Daoy (cell line): ENCODE measurements at regions not wholly inside any gene's neighbourhood (a gene's known extent, or its start where the extent isn't known, plus 50 kb on each side); places are given as distances from the start of the nearest gene placed in this dataset.
"Not testable (repeated sequence)": the region's sequence is repeated elsewhere in the genome, so short reads cannot be mapped to it uniquely, and the experiment has no call there.

Experiments
- DNase-seq: peaks from one replicate; pipeline ENCODE4 v3.0.0-alpha.2; 2015; ENCODE audit warnings: low read depth

- DNase-seq: no peak
These were observed 52.5 kb upstream of the FBXO28 start for GRCh38 chr1:224061436-224061835.

- DNase-seq: no peak
These were observed 53.9 kb upstream of the FBXO28 start for GRCh38 chr1:224059897-224060427.

- DNase-seq: peak; percentile 67
These were observed 55.6 kb upstream of the FBXO28 start for GRCh38 chr1:224058303-224058702.

GRCh38 chr1:224057461-224058199 is 56.3 kb upstream of the FBXO28 start:
- no peak for DNase-seq

GRCh38 chr1:224054611-224055010 is 59.3 kb upstream of the FBXO28 start:
- no peak for DNase-seq

GRCh38 chr1:224054012-224054411 is 59.9 kb upstream of the FBXO28 start:
- DNase-seq: no peak

GRCh38 chr1:224053456-224053855 is 60.5 kb upstream of the FBXO28 start:
- no peak for DNase-seq

GRCh38 chr1:224052772-224053171 is 61.1 kb upstream of the FBXO28 start:
- peak; percentile 64 for DNase-seq

GRCh38 chr1:224051782-224052181 is 62.1 kb upstream of the FBXO28 start:
- not testable (repeated sequence) for DNase-seq

GRCh38 chr1:224051086-224051406 is 62.9 kb upstream of the FBXO28 start:
- no peak for DNase-seq

- DNase-seq: no peak
These were observed 66.4 kb upstream of the FBXO28 start for GRCh38 chr1:224047538-224047937.

GRCh38 chr1:224045556-224045955 is 68.4 kb upstream of the FBXO28 start:
- no peak for DNase-seq

GRCh38 chr1:224044420-224044819 is 69.5 kb upstream of the FBXO28 start:
- no peak for DNase-seq

GRCh38 chr1:224042557-224043118 is 71.3 kb upstream of the FBXO28 start:
- peak; percentile 38 for DNase-seq

- DNase-seq: no peak
These were observed 72.9 kb upstream of the FBXO28 start for GRCh38 chr1:224041032-224041431.

- DNase-seq: not testable (repeated sequence)
These were observed 73.5 kb upstream of the FBXO28 start for GRCh38 chr1:224040423-224040822.

GRCh38 chr1:224040006-224040405 is 73.9 kb upstream of the FBXO28 start:
- DNase-seq: not testable (repeated sequence)

GRCh38 chr1:224038832-224039231 is 75.1 kb upstream of the FBXO28 start:
- DNase-seq: not testable (repeated sequence)

- not testable (repeated sequence) for DNase-seq
These were observed 76.5 kb upstream of the FBXO28 start for GRCh38 chr1:224037362-224037761.

- DNase-seq: not testable (repeated sequence)
These were observed 81.2 kb upstream of the FBXO28 start for GRCh38 chr1:224032608-224033276.

- DNase-seq: not testable (repeated sequence)
These were observed 81.9 kb upstream of the FBXO28 start for GRCh38 chr1:224031986-224032385.

GRCh38 chr1:224030257-224030656 is 83.7 kb upstream of the FBXO28 start:
- DNase-seq: not testable (repeated sequence)
